Upper lobe of right lung (tissue), 1 donor: ENCODE measurements at regions not wholly inside any gene's neighbourhood (a gene's known extent, or its start where the extent isn't known, plus 50 kb on each side); places are given as distances from the start of the nearest gene placed in this dataset.

ENCODE experiments used
- ATAC-seq: fragments of 200-7000 bp; cut with Tn5 transposase; one replicate; pipeline ENCODE4 v1.9.1; 2020; ENCODE audit warnings: mild to moderate bottlenecking, moderate library complexity
- DNase-seq: peaks from one replicate; pipeline ENCODE4 v3.0.0-alpha.2; 2020
- H3K27ac ChIP-seq: fragments of 200-600 bp; one replicate; pipeline ENCODE4 v1.8.0; 2022
- H3K27me3 ChIP-seq: fragments of 200-600 bp; one replicate; pipeline ENCODE4 v1.8.0; 2022; ENCODE audit warnings: mild to moderate bottlenecking
- H3K36me3 ChIP-seq: fragments of 200-600 bp; one replicate; pipeline ENCODE4 v1.8.0; 2022
- H3K4me1 ChIP-seq: fragments of 200-600 bp; one replicate; pipeline ENCODE4 v1.8.0; 2022
- H3K4me3 ChIP-seq: fragments of 200-600 bp; one replicate; pipeline ENCODE4 v1.8.0; 2022; ENCODE audit warnings: mild to moderate bottlenecking
- H3K9me3 ChIP-seq: fragments of 200-600 bp; one replicate; pipeline ENCODE4 v1.8.0; 2022
- intact Hi-C: fragments of 100-400 bp; cut with DNase I; formaldehyde crosslinking; loops from one replicate; pipeline ENCODE4 v1.11.0; 2022
- TF ChIP-seq, protein P1 (sequence below): fragments of 200-600 bp; IDR thresholded peaks from one replicate; pipeline ENCODE4 v1.8.0; 2022; ENCODE audit warnings: antibody characterized with exemption
- donor health status: DM: no; HTN: yes; CAD: no; lungs with severe emphysema.

DNA sequence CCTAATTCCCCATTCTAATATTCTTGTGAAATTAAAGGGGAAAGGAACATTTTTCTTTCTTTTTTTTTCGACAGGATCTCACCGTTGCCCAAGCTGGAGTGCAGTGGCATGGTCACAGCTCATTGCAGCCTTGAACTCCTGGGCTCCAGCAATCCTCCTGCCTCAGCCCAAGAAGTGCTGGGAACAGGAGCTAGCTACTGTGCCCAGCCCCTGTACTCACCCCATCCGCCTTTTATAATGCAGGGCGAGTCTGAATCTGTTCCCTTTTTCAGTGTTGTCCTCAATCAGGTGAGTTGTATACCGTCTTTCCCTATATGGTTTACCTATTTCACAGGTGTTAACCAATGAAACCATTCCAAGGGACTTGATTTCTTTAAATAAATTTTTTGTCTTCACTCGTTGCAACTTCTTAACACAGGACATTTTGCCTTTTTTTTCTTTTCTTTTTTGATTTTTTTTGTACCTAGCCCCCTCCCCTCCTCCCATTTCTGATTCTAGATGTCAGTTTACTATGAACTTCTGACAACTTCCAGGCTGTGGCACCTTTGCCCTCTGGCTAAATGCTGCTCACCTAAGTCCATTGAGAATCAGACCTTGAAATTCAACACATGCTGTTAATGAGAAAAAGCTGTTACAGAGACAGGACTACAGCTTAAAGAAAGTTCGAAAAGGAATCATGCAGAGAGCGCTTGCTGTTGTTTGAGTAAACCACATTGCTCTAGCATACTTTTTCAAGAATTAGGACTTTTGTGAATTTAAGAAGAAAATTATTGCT is 562.1 kb upstream of the KLF12 start:
- intact Hi-C loops = no loop called here
- Histone ChIP-seq H3K27ac (no peak overlapping the region), H3K4me3 (no peak overlapping the region), H3K36me3 (no peaks in the 10 kb centered on the region), H3K9me3 (no peaks in the 10 kb centered on the region), H3K27me3 (no peaks in the 10 kb centered on the region), H3K4me1 (no peaks in the 10 kb centered on the region)
- TF ChIP-seq, protein P1, sequence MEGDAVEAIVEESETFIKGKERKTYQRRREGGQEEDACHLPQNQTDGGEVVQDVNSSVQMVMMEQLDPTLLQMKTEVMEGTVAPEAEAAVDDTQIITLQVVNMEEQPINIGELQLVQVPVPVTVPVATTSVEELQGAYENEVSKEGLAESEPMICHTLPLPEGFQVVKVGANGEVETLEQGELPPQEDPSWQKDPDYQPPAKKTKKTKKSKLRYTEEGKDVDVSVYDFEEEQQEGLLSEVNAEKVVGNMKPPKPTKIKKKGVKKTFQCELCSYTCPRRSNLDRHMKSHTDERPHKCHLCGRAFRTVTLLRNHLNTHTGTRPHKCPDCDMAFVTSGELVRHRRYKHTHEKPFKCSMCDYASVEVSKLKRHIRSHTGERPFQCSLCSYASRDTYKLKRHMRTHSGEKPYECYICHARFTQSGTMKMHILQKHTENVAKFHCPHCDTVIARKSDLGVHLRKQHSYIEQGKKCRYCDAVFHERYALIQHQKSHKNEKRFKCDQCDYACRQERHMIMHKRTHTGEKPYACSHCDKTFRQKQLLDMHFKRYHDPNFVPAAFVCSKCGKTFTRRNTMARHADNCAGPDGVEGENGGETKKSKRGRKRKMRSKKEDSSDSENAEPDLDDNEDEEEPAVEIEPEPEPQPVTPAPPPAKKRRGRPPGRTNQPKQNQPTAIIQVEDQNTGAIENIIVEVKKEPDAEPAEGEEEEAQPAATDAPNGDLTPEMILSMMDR = no peak
- ATAC-seq (no peak), DNase-seq (no peak)

DNA sequence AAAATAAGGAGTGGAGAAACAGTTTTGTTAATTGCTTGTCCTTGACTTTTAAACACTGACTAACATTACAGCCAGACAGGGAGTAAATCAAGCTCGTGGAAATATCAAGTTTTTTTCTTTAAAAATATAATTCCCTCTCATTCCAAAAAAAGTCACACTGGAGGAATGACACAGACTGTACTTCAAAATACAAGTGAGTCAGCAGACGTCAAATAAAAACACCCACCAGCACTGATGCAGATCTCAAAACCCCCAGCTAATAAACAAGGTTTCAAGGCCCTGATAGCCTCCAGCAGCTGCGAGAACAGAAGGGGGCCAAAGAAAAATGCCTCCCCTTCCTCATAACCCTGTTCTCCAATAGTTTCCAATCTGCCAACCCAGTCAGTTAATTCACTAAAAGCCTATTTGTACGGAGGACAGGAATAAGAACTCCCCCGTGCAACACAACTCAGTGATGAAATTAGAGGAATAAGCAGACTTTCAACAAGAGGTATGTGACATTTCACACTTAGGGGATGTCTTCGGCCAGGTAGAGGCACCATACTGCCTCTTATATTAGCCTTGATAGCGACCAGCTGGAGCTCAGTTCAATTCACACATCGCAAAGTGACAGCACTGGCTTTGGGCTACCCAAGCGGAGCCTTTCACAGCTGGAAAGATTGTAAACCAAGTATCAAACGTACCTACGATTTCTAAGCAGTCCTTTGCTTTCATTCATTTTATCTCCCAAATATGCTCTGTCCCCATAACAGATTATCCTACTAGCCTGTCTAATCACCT is 561.0 kb upstream of the KLF12 start:
- Histone ChIP-seq H3K4me1 (no peaks in the 10 kb centered on the region), H3K27me3 (no peaks in the 10 kb centered on the region), H3K9me3 (no peaks in the 10 kb centered on the region), H3K36me3 (no peaks in the 10 kb centered on the region), H3K4me3 (no peak overlapping the region), H3K27ac (no peak overlapping the region)
- intact Hi-C loops = no loop called here
- DNase-seq (no peak), ATAC-seq (no peak)
- TF ChIP-seq, protein P1 = no peak

DNA sequence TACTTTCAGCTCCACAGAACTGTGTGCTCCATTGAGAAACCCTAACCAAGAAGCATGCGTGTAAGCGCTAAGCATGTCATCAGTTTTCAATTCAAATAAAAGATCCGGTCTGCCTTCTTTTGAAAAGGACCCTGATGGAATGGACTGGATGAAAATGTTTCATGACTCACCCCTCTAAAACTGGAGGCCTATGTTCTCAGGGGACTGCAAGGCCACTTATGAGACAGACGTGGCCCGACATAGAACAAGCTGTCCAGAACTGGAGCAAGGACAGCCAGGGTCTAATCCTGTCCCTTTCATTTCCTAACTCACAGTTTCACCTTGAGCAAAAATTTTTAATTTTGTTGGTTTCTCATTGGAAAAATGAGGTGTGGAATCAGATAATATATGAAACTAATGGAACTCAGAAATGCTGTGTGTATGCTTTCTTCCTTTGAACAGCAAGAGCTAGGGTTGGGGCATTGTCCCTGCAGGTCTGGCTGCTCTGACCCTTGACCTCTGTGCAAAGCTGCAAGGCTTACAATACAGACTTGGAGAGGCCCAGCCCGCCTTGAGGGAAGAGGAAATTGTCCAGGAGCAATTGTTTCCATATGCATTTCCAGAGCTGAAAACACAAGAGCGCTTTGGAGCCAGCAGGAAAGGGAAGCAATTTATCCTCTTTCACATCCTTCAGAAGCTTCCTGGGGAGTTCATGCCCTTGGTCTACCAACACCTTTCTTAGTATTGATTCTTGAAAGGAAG is 553.4 kb upstream of the KLF12 start:
- intact Hi-C loops = no loop called here
- H3K27me3 ChIP-seq = no peaks in the 10 kb centered on the region
- DNase-seq (no peak), ATAC-seq (no peak)
- TF ChIP-seq, protein P1 = no peak
- H3K9me3 ChIP-seq = no peaks in the 10 kb centered on the region
- no peak overlapping the region for H3K4me3 ChIP-seq
- no peaks in the 10 kb centered on the region for H3K36me3 ChIP-seq
- no peaks in the 10 kb centered on the region for H3K4me1 ChIP-seq
- no peak overlapping the region for H3K27ac ChIP-seq

DNA sequence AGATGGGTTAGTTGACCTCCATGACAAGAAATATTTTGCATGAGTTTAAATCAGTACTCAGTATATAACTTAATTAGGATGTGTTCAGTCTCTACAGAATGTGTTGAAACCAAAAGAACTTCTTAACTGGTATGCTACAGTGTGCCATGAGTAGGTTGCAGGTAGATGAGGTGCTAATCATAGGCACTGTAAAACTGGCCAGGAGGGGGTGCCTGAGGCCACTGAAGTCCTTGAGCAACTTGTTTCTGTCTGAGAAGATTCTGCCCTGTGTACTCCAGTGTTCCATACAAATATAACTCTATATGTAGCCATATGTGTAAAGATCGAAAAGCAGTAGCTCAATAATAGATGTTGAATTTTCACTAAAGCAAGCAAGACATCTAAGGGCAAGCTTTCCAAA is 549.2 kb upstream of the KLF12 start:
- no peak overlapping the region for H3K27ac ChIP-seq
- no peaks in the 10 kb centered on the region for H3K4me1 ChIP-seq
- TF ChIP-seq, protein P1 = no peak
- no peak overlapping the region for H3K4me3 ChIP-seq
- H3K9me3 ChIP-seq = no peaks in the 10 kb centered on the region
- H3K36me3 ChIP-seq = no peaks in the 10 kb centered on the region
- DNase-seq = no peak
- H3K27me3 ChIP-seq = no peaks in the 10 kb centered on the region
- intact Hi-C loops = no loop called here
- ATAC-seq = no peak

DNA sequence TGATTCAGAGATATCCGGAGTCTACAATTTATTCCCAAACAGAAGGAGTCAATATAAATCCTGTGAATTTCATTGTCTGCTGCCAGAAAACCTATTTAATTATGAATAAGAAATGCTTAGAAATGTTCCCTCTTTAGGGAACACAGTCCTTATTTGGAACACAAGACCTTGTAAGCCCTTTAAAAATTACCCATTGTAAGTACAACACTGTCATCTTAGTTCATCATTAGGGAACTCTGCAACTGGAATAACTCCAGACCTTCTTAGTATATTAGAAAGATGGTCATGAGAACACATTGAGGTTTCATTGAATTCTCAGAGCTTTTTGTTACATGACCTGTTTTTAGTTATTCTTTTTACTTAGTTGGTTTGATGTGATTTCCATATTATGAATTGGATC is 548.5 kb upstream of the KLF12 start:
- no peak for ATAC-seq

More for the DNA sequence above, 548.5 kb upstream of the KLF12 start:
- Histone ChIP-seq H3K9me3 (no peaks in the 10 kb centered on the region), H3K27ac (no peak overlapping the region), H3K4me3 (no peak overlapping the region), H3K27me3 (no peaks in the 10 kb centered on the region), H3K4me1 (no peaks in the 10 kb centered on the region), H3K36me3 (no peaks in the 10 kb centered on the region)
- intact Hi-C loops = no loop called here
- TF ChIP-seq, protein P1 = no peak
- DNase-seq = no peak
